ENCODE measurements at regions not wholly inside any gene's neighbourhood (a gene's known extent, or its start where the extent isn't known, plus 50 kb on each side); places are given as distances from the start of the nearest gene placed in this dataset.
"Not testable (repeated sequence)": the region's sequence is repeated elsewhere in the genome, so short reads cannot be mapped to it uniquely, and the experiment has no call there.

DNA sequence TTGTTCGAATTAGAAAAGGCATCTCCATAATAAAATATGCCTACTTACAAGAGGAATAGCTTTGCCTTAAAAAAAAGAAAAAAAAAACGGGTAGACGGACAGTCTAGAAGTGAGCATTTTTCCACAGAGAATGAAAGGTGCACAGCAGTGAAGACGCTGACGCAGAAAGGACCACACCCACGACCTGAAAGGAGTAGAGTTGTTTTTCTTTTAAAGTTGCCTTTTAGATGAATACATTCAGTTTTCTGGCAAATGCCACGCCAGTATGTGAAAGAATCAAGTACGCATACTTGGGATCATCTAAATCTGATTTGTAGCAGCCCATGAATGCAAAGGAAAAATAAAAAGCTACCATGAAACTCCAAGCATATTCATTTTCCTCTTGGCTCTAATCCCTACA, 809.2 kb upstream of the SOX11 start:
- no peak for DNase-seq

DNA sequence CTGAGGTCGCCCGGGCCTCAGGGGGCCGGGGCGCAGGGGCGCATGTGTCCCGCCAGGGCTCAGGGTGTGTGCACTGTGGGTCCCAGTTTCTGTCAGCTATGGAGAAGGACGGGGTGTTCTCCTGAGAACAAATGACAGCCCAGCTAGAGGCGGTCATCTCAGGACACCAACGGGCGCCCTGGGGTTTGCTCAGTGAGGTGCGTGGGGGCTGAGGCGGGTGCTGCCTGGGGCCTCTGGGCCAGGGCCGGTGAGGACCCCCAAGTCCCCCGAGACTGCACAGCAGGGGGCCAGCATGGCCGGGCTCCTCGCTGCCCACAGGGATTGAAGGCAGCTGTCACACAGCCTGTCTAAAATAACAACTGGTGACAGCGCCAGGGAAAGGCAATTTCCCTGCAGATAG, 808.8 kb upstream of the SOX11 start:
- DNase-seq: no peak

DNA sequence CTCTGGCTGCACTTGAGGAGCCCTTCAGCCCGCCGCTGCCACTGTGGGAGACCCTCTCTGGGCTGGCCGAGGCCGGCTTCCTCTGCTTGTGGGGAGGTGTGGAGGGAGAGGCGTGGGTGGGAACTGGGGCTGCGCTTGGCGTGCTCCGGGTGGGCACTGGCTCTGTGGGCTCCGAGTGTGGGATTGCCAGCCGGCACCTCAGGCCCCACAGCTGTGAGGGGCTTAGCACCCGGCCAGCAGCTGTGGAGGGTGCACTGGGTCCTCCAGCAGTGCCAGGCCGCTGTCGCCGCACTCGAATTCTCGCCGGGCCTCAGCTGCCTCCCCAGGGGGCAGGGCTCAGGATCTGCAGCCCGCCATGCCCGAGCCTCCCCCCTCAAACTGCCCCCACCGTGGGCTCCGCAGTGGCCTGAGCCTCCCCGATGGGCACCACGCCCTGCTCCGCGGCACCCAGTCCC, 808.0 kb upstream of the SOX11 start:
- DNase-seq: no peak

DNA sequence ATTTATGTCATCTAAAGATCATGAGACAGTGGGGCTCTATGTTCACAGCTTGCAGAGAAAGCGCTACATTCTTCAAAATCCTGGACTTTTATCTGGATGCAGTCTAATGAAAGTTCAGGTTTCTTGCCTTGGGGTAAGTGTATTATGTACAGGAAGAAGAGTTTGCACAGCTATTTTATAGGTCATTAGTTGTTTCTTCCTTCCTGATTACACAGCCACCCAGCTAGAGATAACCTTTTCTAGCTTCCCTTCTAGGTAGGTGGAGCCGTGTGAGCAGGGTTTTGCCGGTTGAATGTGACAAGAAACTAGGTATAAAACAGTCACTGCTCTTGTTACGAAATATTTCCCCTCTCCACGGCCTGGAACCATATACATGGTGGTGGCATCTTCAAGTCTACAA, 800.8 kb upstream of the SOX11 start:
- no peak for DNase-seq

DNA sequence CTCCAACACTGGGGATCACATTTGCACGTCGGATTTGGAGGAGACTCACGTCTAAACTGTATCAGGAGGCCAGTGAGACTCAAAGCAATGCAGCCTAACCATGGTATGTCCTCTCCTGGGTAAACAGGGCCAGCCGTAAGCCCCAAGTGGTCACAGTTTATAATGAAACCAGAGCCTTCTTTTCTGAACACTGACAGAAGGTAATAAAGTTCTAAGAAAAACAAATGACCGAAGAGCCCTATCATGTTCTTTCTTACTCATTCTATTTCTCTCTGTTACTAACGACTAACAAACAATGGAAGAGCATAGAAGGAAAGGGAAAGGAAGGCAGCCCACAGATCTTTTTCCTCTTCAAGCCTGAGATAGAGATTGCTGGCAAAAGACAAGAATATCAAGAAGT, 796.8 kb upstream of the SOX11 start:
- no peak for DNase-seq

DNA sequence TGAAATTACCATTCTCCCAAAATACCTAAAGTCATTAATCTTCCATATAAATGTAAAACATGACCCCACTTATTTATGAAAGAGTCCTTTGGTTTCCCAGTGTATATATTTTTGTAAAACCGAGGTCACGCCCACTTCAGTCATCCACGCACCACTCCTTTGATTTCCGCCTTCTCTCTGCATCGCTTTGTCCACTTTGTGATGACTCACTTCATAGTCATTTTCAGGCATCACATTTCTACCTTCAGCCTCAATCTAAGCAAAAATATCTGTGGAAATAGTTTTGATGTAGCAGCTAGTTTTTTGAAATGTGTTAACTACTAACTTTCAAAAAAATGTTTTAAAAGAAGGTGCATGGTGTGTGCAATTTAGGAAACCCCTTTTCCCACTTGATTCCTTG, 793.5 kb upstream of the SOX11 start:
- DNase-seq: no peak

DNA sequence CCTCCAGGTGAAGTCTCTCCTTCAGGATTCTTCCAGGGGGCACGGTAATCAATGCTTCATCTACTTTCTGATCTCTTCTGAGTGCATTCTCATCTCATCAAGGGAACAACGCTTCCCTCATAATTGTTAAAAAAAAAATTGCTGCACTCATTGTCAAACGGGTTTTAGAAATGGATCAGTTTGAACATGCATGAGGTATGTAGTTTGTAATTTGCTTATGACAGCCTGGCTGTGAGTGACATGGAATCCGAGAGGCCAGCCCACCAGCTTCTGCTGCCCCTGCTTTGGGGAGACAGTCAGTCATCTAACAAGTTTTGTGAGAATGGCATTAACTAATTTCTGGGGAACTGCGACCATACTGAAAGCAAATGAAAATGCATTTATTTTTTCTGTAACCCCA, 791.9 kb upstream of the SOX11 start:
- no peak for DNase-seq

DNA sequence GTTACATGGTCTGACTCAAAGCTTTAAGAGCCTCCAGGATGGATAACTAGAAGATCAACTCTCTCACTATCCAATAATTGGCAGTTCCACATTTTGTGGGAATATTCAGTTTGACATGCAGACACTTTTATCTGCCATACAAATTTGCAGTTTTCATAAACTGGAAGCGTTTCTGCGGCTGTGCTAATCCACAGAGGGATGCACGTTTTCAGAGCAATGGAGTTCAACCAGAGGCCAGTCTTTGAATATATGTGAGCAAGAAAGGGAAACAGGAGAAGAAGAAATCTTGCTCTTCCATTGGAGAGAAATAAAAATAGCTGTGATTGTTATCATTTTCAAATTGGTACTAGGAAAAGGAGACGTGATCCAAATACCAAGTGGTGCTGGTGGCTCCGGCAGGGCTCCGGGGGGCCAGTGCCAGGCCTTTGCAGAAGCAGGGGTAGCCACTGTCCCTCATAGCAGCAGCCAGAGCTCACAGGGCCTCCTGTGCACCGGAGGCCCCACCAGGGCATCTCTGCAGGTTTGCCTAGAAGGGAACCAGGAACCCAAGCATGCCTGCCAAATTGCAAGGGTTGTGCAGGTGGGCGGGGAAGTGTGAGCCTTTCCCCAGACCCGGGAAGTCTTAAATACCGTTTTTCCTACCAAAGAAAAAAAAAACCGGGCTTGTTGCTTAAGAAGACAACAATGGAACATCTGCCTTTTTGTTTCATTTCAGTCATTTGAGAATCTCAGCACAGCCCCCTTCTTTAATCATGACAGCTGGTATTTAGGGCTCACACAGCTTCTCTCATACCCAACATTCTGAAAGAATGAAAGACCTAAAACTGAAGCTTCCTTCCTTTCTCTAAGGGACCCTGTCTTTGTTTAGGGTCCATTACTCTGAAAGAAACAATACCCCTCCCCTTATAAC, 791.1 kb upstream of the SOX11 start:
- DNase-seq: no peak

DNA sequence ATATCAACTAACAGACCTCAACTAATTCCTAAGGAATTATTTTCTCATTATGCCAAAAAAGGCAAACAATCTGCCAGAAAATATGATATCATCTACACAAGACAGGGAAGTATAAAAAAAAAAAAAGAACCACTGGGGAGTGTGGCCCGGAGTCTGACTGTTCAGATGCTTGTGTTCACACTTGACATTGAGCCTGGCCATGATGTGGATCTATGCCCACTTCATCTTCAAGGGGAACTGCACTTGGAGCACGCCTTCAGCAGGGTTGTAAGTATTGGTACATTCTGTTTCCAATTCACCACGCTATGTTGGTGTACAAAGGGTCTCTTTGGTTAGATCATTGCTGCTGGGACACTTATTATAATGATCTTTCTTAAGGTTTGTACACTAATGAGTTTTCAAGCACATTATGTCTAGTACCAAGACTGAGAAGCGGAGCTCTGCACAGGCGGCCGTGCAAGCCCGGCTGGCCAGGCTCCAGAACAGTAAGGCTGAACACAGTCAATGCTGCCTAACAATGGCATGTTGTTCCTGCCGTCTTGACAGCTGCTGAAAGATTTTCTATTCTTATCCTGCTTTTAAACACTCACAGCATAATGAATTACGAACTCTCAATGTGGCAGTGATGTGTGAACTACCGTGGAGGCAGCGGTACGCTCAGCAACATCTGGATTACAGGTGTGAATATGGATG, 788.4 kb upstream of the SOX11 start:
- no peak for DNase-seq

DNA sequence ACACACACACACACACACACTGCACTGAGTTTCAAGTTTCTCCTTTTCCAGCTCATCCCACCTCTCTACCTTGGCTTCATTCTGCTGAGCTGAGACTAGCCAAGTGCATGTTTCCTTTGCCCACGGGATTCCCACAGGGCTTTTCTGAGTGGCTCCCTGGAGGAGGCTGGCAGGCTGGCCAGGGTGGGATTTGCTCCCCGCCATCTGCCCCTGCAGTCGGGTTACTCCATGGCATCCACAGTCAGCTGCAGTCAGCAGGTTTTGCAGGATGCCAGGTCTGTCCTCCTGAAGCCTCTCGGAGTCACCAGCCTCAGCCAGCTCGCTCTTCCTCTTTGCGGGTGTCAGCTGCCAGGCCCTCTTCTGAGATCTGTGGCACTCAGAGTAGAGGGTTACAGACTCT, 783.7 kb upstream of the SOX11 start:
- no peak for DNase-seq

DNA sequence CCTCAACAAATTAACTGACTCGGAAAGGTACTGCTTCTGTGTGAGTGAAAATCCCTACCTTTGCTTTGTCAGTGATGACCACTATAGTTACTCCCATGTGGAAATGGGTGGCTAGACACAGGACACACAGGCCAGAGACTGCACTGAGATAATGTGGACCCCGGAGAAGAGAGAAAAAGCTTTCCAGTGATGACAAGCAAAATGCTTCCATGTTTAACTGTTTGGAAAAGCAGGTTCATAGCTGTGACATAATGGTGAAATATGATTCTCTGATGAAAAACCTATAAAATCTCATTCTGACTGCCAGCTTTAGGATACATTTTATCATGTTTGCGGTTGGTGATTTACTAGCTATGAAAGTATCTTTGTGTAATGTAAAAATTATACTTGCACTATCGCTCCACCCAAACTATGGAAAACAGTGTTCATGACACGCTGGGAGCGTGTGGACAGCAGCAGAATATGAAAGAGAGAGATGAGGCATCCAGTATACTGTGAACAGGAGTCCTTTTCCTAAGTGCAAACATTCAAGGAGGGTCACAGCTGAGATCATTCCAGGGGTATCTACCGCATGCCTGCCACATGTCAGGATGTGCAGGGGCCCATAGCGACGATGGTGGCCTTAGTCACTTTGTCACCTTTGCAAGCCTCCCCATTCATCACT, 782.7 kb upstream of the SOX11 start:
- DNase-seq: no peak

DNA sequence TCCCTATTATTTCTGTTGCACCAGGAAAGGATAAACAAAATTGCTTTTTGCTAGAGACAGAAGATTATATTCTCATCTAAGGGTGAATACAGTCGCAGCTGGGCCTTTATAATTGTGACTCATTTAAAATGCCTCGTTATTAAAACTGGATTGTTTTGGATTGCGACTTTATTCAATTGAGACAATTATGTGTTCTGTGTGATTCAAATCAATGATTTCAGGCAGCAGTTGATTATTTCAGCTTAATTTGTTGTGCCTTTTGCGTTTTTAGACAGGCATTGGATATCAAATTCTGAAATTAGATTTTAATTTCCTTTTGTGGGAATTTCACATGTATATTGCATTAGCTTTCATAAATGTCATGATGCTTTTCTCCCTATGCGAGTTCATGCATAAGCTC, 778.1 kb upstream of the SOX11 start:
- DNase-seq: no peak

DNA sequence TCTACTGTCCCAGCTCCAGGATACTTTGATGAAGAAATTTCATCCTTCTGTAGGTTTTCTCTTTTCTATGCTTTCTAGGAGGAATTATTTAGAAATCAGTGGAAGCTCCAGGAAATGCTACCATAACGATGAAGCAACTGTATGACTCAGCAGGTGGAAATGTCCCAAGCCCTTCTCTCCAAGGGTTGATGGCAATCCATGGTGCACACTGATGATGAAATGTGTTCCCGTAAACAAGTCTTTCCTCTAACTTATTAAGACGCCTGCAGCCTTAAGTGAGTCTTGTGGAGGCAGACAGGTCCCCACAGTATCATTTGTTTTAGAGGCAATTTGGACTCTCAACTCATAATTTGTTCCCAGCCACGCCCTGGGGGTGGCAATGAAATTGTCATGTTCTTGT, 777.6 kb upstream of the SOX11 start:
- no peak for DNase-seq

DNA sequence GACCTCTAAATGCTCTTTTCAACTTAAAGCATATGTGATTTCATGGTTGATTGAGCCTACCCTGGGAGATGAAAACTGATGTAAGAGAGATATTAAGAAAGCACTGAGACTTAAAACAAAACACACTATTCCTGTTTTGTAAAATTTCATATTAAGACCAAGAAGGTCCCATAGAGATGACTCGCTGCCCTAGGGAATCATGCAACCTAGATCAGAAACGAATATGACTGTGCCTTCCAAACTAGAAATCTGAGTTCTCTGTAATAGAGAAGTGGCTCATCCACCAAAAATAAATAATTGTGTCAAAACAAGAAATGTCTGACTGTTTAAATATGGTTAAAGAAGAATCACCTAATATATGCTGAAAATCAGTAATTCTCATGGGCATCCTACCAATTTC, 776.8 kb upstream of the SOX11 start:
- DNase-seq: no peak

DNA sequence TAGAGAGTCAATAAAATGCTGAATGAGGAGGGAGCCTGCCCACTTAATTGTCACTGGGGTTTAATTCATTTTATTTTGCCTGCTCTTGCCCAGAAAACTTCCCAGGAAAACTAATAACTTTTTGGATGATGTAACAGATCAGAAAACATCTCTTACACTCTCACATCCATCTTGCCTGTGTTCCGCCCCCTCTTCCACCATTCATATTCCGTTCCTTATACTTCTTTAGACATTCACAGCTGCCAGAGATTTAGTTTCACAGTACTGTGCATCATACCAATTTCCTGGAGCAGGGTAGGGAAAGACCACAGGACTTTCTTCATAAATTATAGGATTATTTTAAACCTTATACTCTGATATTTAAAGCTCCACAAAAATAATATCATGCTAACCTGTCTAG, 776.1 kb upstream of the SOX11 start:
- DNase-seq: no peak

DNA sequence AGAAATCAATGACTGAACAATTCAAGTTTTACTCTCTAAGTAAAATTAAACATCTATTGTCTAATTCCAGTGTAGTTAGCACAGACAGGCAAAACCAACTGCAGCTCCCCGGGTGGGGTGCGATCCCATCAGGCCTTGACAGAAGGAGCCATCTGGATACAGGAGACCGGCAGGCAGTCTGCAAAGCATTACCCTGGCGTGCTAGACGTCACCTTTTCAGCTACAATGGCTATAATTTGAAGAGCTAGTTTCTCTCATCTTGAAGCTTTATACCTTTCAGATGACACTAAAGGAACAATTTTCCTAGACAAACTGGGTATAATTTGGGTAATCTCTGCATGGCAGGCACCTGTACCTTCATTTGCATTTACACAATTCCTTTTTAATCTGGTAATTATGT, 761.5 kb upstream of the SOX11 start:
- DNase-seq: no peak

DNA sequence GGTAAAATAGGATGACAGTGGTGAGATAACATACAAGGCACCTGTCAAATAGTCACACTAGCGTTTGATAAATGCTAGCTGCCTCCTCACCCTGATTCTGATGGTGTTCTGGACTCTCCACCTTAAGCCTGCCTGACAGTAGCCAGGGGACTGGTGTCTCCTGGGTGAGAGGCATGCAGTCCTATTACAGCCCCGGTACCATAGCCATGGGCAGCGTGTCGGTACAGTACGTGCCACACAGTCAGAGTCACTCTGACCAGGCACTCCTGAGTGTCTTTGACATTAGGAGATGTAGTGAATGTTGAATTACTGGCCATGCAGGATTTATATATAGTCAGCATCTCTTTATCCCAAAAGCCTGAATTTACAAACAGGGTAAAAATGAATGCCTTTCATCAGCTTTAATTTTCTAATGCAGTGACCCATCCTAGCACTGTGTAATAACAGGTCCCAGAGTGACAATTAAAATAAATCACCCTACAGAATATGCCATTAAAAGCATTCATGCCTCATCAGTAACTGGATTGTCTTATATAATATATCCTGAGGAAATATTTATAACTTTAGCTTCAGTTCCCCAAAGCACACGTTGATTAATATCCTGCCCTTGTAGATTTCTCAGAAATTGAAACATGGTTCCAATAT, 760.3 kb upstream of the SOX11 start:
- DNase-seq: no peak

DNA sequence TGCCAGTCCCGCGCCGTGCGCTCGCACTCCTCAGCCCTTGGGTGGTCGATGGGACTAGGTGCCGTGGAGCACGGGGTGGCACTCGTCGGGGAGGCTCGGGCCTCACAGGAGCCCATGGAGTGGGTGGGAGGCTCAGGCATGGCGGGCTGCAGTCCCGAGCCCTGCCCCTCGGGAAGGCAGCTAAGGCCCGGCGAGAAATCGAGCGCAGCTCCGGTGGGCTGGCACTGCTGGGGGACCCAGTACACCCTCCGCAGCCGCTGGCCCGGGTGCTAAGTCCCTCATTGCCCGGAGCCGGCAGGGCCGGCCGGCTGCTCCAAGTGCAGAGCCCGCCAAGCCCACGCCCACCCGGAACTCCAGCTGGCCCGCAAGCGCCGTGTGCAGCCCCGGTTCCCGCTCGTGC, 756.9 kb upstream of the SOX11 start:
- not testable (repeated sequence) for DNase-seq

DNA sequence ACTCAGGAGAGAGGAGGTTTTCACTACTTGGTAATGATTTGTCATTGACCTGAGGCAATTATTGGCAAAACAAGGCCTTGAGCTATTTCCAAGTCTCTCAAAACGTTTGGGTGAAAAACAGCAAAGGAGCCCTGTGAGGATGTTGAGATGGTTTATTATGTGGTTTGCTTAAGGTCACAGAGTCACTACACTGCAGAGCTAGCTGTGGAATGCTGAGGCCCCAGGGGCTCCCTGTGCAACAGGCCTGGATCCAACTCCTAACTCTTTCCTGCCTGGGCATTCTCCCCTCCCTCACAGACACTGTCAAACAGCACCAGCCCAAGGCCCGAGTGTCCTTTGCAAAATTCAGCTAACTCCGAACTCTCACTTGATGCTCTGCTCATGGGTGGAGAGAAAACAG, 754.6 kb upstream of the SOX11 start:
- DNase-seq: no peak

DNA sequence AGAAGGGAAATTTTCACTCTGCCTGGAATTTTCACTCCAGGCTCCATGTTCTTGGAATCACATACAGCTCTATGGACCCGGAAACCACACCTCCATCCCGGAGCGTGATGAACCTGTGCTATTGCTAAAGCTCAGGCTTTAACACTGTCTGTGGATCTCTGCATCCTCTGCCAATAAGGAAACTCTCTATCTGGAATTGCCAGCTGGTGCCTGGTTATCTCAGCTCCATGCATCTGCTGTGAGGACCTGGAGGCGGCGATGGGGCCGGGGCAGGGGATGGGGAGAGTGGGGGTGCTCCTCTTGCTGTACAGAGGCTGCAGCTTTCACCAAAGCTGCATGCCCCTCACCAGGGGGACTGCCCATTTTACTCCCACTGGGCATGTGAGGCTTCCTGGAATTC, 754.0 kb upstream of the SOX11 start:
- no peak for DNase-seq

DNA sequence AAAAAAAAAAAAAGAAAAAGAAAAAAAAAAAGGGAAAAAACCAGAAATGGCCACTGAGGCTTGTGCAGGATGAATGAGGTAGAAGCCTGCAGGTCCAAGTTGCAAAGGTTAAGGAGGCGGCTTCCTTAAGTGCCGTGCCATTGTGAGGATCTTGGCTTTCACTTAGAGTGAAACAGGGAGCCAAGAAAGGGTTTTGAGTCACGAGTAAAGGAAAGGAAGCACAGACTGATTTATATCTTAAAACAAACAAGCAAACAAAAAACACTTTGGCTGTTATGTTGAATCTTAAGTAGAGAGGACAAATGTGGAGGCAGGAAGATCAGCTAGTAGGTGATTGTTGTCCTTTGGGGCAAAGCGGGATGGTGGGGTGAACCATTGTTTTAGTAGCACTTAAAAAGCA, 749.7 kb upstream of the SOX11 start:
- DNase-seq: no peak

DNA sequence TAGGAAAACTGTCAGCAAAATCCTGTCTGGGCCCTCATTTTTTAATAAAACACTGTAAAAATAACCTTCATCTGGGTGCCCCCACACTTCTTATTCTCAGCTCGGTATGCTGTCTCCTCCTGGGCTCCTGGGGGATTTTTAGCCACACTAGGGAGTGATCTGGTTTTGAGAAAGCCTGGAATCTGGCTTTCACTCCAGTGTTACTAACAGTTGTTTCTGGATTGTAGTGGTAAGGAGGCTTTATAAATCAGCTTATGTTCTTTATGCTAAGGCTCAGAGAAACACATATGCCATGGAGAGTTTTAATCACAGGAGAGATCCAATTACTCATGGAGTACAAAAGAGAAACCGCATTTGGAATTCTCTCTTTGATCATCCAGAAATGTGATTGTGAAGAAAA, 744.3 kb upstream of the SOX11 start:
- DNase-seq: no peak

DNA sequence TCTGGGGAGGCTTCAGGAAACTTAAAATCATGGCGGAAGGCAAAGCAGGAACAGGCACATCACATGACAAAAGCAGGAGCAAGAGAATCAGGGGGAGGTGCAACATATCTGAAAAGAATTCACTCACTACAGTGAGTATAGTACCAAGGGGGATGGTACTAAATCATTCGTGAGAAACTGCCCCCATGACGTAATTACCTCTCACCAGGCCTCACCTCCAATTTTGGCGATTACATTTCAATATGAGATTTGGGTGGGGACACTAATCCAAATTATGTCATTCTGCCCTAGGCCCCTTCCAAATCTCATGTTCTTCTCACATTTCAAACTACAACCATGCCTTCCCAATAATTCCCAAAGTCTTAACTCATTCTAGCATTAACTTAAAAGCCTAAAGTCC, 740.8 kb upstream of the SOX11 start:
- DNase-seq: no peak

DNA sequence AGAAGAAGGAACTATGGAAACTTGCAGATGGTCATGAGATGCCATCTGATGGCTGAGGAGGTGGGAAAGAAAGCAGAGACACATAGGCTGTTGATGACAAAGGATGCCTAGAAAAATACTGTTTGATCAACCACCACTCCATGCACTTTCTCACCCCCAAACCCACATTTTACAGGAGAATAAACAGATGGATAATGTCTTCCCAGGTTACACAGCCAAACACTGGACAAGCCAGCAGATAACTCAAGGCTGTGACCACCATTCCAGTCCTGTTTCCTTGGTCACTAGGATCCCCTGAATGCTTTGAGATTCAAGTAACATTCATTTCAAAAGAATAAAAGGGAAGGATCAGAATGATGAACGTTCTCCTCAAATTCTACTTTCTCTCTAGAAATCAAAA, 733.0 kb upstream of the SOX11 start:
- DNase-seq: no peak
